HepG2 (cell line): ENCODE measurements at regions not wholly inside any gene's neighbourhood (a gene's known extent, or its start where the extent isn't known, plus 50 kb on each side); places are given as distances from the start of the nearest gene placed in this dataset.

Experiments
- ATAC-seq: fragments of 200-7000 bp; cut with Tn5 transposase; 3 replicates; pipeline ENCODE4 v1.9.1; 2020; ENCODE audit warnings: mild to moderate bottlenecking, moderate library complexity
- BruUV-seq: library from RNA; stranded (reverse); fragments of 400-500 nt; replicated peaks from 2 replicates; lab custom pipeline; 2021; lab: Mats Ljungman, UMichigan
- CTCF ChIA-PET: fragments of 300-600 bp; formaldehyde crosslinking; extraction: SDS; loops from one replicate; lab custom pipeline; 2021; ENCODE audit warnings: low total read pairs, inconsistent platforms, low intra/inter-chr PET ratio; lab: Yijun Ruan, JAX
- POLR2A ChIA-PET: fragments of 350-600 bp; sonication (Branson Sonifier 250); formaldehyde crosslinking; loops from one replicate; lab custom pipeline; 2020; ENCODE audit warnings: antibody characterized with exemption, inconsistent platforms; lab: Yijun Ruan, JAX
- DNase-seq: peaks from one replicate; pipeline ENCODE4 v3.0.0-alpha.2; 2015; ENCODE audit warnings: low spot score
- FAIRE-seq: peaks from 3 replicates; lab custom pipeline; 2011; peaks lifted over from hg19 to GRCh38; lab: Jason Lieb, UNC
- H2AFZ ChIP-seq: one replicate; pipeline ENCODE4 v1.6.1; 2011; ENCODE audit warnings: low read length, inconsistent platforms
- H3K27ac ChIP-seq: fragments of 300-600 bp; 3 replicates; pipeline ENCODE4 v1.8.0; 2011; ENCODE audit warnings: mixed run types, mild to moderate bottlenecking, mixed read lengths, low read length, inconsistent platforms; ENCODE audit not compliant: insufficient read depth; ENCODE audit errors: extremely low read length
- H3K27me3 ChIP-seq, 2 experiments: fragments of 200-600 bp in 1 of 2; 2 replicates in 1 of 2; 3 replicates in 1 of 2; pipeline versions ENCODE4 v1.6.0 to v1.8.0; 2011; ENCODE audit warnings: low read length in 2 of 2, mild to moderate bottlenecking in 2 of 2, moderate library complexity in 2 of 2, inconsistent platforms in 1 of 2; ENCODE audit not compliant: insufficient read depth in 2 of 2, control insufficient read depth in 1 of 2
- H3K36me3 ChIP-seq, 2 experiments: fragments of 200-600 bp in 1 of 2; replicated peaks in 1 of 2; 2 replicates in 1 of 2; 3 replicates in 1 of 2; pipeline versions ENCODE4 v1.5.1 to v1.8.0; 2011; ENCODE audit warnings: low read length in 2 of 2, inconsistent platforms in 1 of 2; ENCODE audit not compliant: insufficient read depth in 2 of 2, control insufficient read depth in 1 of 2
- H3K4me1 ChIP-seq: 2 replicates; pipeline ENCODE4 v1.5.1; 2012; ENCODE audit warnings: low read length, inconsistent platforms; ENCODE audit not compliant: insufficient read depth
- H3K4me2 ChIP-seq: 2 replicates; pipeline ENCODE4 v1.6.0; 2011; ENCODE audit warnings: low read depth, low read length, inconsistent platforms
- H3K4me3 ChIP-seq, 3 experiments: fragments of 200-600 bp in 1 of 3; sonication (generic), shearing (Covaris generic) in 1 of 3; replicated peaks in 1 of 3; 2 replicates each; pipeline ENCODE4 v1.5.1; 2011 to 2016; ENCODE audit warnings: low read length in 3 of 3, inconsistent platforms in 2 of 3, low read depth in 2 of 3, mild to moderate bottlenecking in 2 of 3, control low read depth in 1 of 3, mixed read lengths in 1 of 3; ENCODE audit not compliant: insufficient read depth in 1 of 3
- H3K79me2 ChIP-seq: one replicate; pipeline ENCODE4 v1.6.1; 2011; ENCODE audit warnings: low read length, inconsistent platforms; ENCODE audit not compliant: insufficient read depth
- H3K9ac ChIP-seq: 2 replicates; pipeline ENCODE4 v1.6.0; 2011; ENCODE audit warnings: mild to moderate bottlenecking, low read depth, low read length, inconsistent platforms; ENCODE audit not compliant: insufficient read depth
- H3K9me3 ChIP-seq: 2 replicates; pipeline ENCODE4 v1.5.1; 2012; ENCODE audit warnings: mild to moderate bottlenecking, low read length
- H4K20me1 ChIP-seq: 2 replicates; pipeline ENCODE4 v1.6.0; 2011; ENCODE audit warnings: inconsistent platforms, mild to moderate bottlenecking, low read length, moderate library complexity; ENCODE audit not compliant: insufficient read depth
- CTCF ChIP-seq: sonication (generic); formaldehyde crosslinking; IDR thresholded peaks from 2 replicates; pipeline ENCODE4 v1.5.0; 2020; ENCODE audit warnings: mild to moderate bottlenecking, missing genetic modification reagents, moderate library complexity
- DMTF1 ChIP-seq: sonication (generic); formaldehyde crosslinking; IDR thresholded peaks from 2 replicates; pipeline ENCODE4 v1.4.0; 2020; ENCODE audit warnings: mild to moderate bottlenecking, missing genetic modification reagents
- NFYC ChIP-seq: IDR thresholded peaks from 2 replicates; pipeline ENCODE4 v1.6.1; 2016; ENCODE audit warnings: missing genetic modification reagents, missing compliant biosample characterization
- SMC3 ChIP-seq: IDR thresholded peaks from 2 replicates; pipeline ENCODE4 v1.6.1; 2011; ENCODE audit warnings: low read length, improper control_type of control experiment
- STAG1 ChIP-seq: sonication (generic); formaldehyde crosslinking; IDR thresholded peaks from 2 replicates; pipeline ENCODE4 v1.4.0; 2020; ENCODE audit warnings: missing genetic modification reagents
- ZBTB38 ChIP-seq: sonication (generic); formaldehyde crosslinking; IDR thresholded peaks from 2 replicates; pipeline ENCODE4 v1.5.1; 2020; ENCODE audit warnings: mild to moderate bottlenecking, missing genetic modification reagents
- ZKSCAN8 ChIP-seq: IDR thresholded peaks from 2 replicates; pipeline ENCODE4 v1.6.1; 2016; ENCODE audit warnings: borderline replicate concordance, missing genetic modification reagents, missing compliant biosample characterization
- WGBS: methylation state at CpG from one replicate; pipeline ENCODE4 v1.1.6; 2017; ENCODE audit warnings: low lambda C conversion rate; 5-methylcytosine and 5-hydroxymethylcytosine counted together
- in situ Hi-C: cut with HindIII; loops from 2 replicates; pipeline ENCODE4 v1.10.0; 2017; ENCODE audit warnings: low pct_unique_long_range_greater_than_20kb; ENCODE audit not compliant: extremely low pct_ligation_motif_present
- intact Hi-C: fragments of 100-400 bp; cut with micrococcal nuclease; formaldehyde crosslinking; loops from one replicate; pipeline ENCODE4 v1.10.0; 2022; ENCODE audit not compliant: unreplicated experiment
- TF ChIP-seq, protein P1 (sequence below): sonication (generic); formaldehyde crosslinking; IDR thresholded peaks from 2 replicates; pipeline ENCODE4 v1.5.1; 2020; ENCODE audit warnings: missing genetic modification reagents, mild to moderate bottlenecking, borderline replicate concordance

- no peak for TF ChIP-seq NFYC (CRISPR knock-in tag)
- TF ChIP-seq ZKSCAN8 (CRISPR knock-in tag) = no peak
Measured at GRCh38 chr1:209434631-209435217, 148.8 kb upstream of the CAMK1G start (continued).

DNA sequence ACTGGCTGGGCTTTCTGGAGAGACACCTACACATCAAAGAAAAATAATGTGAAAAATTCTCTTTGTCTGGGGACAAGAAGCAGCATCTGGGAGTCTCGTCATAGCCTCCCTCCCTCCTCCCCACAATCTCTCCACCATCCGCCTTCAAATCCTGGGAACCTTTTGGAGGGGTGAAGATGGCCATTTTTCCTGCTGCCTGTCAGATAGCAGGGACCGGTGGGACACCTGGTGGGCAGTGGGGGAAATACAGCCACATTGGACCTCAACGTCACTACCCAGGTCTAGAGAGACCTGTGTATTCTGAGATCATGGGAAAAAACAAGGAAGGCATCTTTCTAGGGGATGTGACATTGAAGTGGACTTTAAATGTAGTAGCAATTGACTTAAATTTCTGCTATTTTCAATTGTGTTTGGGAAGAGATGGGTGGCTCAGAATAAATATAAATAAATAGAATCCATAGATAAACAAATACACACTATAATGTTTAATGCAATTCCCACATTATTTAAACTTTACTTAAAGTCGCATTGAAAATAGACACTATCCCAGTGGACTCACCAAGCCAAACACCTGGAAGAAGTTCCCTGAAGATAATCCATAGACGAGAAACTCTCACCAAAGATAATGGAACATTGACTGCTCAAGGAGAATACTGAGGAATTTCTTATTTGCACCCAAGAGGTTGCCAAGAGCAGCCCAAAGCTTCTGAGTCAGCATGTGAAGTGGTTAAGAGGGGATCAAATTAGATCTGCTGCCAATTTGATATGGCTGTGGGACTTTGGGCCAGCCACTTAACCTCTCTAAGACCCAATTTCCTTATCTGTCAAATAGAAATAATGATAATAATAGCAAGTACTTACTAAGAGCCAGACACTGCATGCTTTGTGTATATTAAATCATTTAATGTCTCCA is 147.6 kb upstream of the CAMK1G start:
- intact Hi-C loops (loop anchor here (10.0 kb wide), 1 partner anchor 231 kb away; no protein-coding TSS in a partner anchor), in situ Hi-C loops (no loop called here)
- no TSS peak for BruUV-seq
- TF ChIP-seq DMTF1 (CRISPR knock-in tag) (no peak), SMC3 (peak; percentile 27; the same call in 1 of the 2 replicates), CTCF (CRISPR knock-in tag) (peak; percentile 66), STAG1 (peak; percentile 29; the same call in 1 of the 2 replicates), ZBTB38 (no peak)
- TF ChIP-seq, protein P1, sequence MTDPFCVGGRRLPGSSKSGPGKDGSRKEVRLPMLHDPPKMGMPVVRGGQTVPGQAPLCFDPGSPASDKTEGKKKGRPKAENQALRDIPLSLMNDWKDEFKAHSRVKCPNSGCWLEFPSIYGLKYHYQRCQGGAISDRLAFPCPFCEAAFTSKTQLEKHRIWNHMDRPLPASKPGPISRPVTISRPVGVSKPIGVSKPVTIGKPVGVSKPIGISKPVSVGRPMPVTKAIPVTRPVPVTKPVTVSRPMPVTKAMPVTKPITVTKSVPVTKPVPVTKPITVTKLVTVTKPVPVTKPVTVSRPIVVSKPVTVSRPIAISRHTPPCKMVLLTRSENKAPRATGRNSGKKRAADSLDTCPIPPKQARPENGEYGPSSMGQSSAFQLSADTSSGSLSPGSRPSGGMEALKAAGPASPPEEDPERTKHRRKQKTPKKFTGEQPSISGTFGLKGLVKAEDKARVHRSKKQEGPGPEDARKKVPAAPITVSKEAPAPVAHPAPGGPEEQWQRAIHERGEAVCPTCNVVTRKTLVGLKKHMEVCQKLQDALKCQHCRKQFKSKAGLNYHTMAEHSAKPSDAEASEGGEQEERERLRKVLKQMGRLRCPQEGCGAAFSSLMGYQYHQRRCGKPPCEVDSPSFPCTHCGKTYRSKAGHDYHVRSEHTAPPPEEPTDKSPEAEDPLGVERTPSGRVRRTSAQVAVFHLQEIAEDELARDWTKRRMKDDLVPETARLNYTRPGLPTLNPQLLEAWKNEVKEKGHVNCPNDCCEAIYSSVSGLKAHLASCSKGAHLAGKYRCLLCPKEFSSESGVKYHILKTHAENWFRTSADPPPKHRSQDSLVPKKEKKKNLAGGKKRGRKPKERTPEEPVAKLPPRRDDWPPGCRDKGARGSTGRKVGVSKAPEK (CRISPR knock-in tag) = no peak
- peak; percentile 52 for FAIRE-seq
- ATAC-seq = peak; percentile 91
- H3K9me3 ChIP-seq = no peaks in the 10 kb centered on the region; the same call in none of the 2 replicates
- WGBS = 6% methylated on average over 6 of the region's 6 CpGs
- H3K4me3 ChIP-seq = no peak overlapping the region
- no peaks in the 10 kb centered on the region for H4K20me1 ChIP-seq
- no peaks in the 10 kb centered on the region for H3K4me1 ChIP-seq
- H2AFZ ChIP-seq = no peak overlapping the region
- no peak overlapping the region for H3K4me2 ChIP-seq
- DNase-seq = peak; percentile 33
- POLR2A ChIA-PET = no interaction called here
- no peaks in the 10 kb centered on the region for H3K79me2 ChIP-seq
- no peaks in the 10 kb centered on the region for H3K36me3 ChIP-seq
- no peak overlapping the region for H3K27ac ChIP-seq
- H3K27me3 ChIP-seq = no peaks in the 10 kb centered on the region; a peak in 1 of 5 replicates
- no peak overlapping the region for H3K9ac ChIP-seq
- CTCF ChIA-PET = no interaction called here
